Endodermal cell (in vitro differentiated cells): ENCODE measurements at regions not wholly inside any gene's neighbourhood (a gene's known extent, or its start where the extent isn't known, plus 50 kb on each side); places are given as distances from the start of the nearest gene placed in this dataset.

Source experiments
- DNase-seq: peaks from one replicate; pipeline ENCODE4 v3.0.0-alpha.2; 2017
- H3K27ac ChIP-seq: 2 replicates; pipeline ENCODE4 v1.5.1; 2013; ENCODE audit warnings: mild to moderate bottlenecking, low read depth, low read length, moderate library complexity
- H3K27me3 ChIP-seq: 2 replicates; pipeline ENCODE4 v1.6.1; 2013; ENCODE audit warnings: mild to moderate bottlenecking, low read length, moderate library complexity; ENCODE audit not compliant: insufficient read depth, control insufficient read depth, poor library complexity, severe bottlenecking
- H3K36me3 ChIP-seq: 2 replicates; pipeline ENCODE4 v1.7.0; 2013; ENCODE audit warnings: mild to moderate bottlenecking, low read length, moderate library complexity; ENCODE audit not compliant: control insufficient read depth, insufficient read depth
- H3K4me1 ChIP-seq: one replicate; pipeline ENCODE4 v1.7.0; 2013; ENCODE audit warnings: low read length; ENCODE audit not compliant: control insufficient read depth, insufficient read depth
- H3K4me3 ChIP-seq: 2 replicates; pipeline ENCODE4 v1.5.1; 2013; ENCODE audit warnings: mild to moderate bottlenecking, low read length, moderate library complexity
- H3K9ac ChIP-seq: 2 replicates; pipeline ENCODE4 v1.6.1; 2013; ENCODE audit warnings: mild to moderate bottlenecking, low read length, moderate library complexity; ENCODE audit not compliant: poor library complexity, severe bottlenecking; ENCODE audit errors: extremely low read depth
- H3K9me3 ChIP-seq: 2 replicates; pipeline ENCODE4 v1.6.1; 2013; ENCODE audit warnings: mild to moderate bottlenecking, low read length, moderate library complexity; ENCODE audit not compliant: control insufficient read depth
- H3K27ac Mint-ChIP-seq: 2 replicates; pipeline ENCODE4 v1.8.0; 2020; ENCODE audit warnings: mixed read lengths
- H3K27me3 Mint-ChIP-seq: 2 replicates; pipeline ENCODE4 v1.8.0; 2021; ENCODE audit warnings: mild to moderate bottlenecking, mixed read lengths; ENCODE audit not compliant: insufficient read depth
- H3K36me3 Mint-ChIP-seq: 2 replicates; pipeline ENCODE4 v1.8.0; 2020; ENCODE audit warnings: low read depth, mixed read lengths
- H3K4me1 Mint-ChIP-seq: 2 replicates; pipeline ENCODE4 v1.8.0; 2020; ENCODE audit warnings: mixed read lengths
- H3K4me3 Mint-ChIP-seq: 2 replicates; pipeline ENCODE4 v1.8.0; 2020; ENCODE audit warnings: mild to moderate bottlenecking, moderate library complexity, mixed read lengths
- H3K9me3 Mint-ChIP-seq: 2 replicates; pipeline ENCODE4 v1.8.0; 2020; ENCODE audit warnings: mild to moderate bottlenecking, mixed read lengths
- CTCF ChIP-seq: fragments of 200-600 bp; sonication (generic); conservative IDR thresholded peaks from 2 replicates; pipeline ENCODE4 v1.5.0; 2021; ENCODE audit warnings: antibody characterized with exemption, mild to moderate bottlenecking
- WGBS, 2 experiments: methylation state at CpG; one replicate each; pipeline versions ENCODE4 v1.1.5 to v1.1.7; 2013; ENCODE audit warnings: missing lambda C conversion rate in 2 of 2, mixed read lengths in 1 of 2; ENCODE audit not compliant: insufficient coverage in 1 of 2, insufficient read length in 1 of 2; 5-methylcytosine and 5-hydroxymethylcytosine counted together

GRCh38 chr11:122036493-122036892, 79.5 kb downstream of the BLID start:
- no peaks in the 10 kb centered on the region for H3K9me3 ChIP-seq
- no peaks in the 10 kb centered on the region for H3K9me3 Mint-ChIP-seq
- peaks cover 5% of the 10 kb centered on the region for H3K4me1 ChIP-seq
- H3K9ac ChIP-seq = no peak overlapping the region
- no peaks in the 10 kb centered on the region for H3K36me3 ChIP-seq
- H3K4me1 Mint-ChIP-seq = peaks cover 15% of the 10 kb centered on the region
- H3K4me3 ChIP-seq = no peak overlapping the region
- WGBS, 2 experiments = 93 to 100% methylated on average over 3 to 6 of the region's 6 CpGs
- H3K27ac ChIP-seq = no peak overlapping the region
- no peaks in the 10 kb centered on the region for H3K36me3 Mint-ChIP-seq
- H3K27me3 ChIP-seq = peaks cover 6% of the 10 kb centered on the region
- no peak overlapping the region for H3K27ac Mint-ChIP-seq
- H3K4me3 Mint-ChIP-seq = no peak overlapping the region
- DNase-seq = no peak
- no peak for TF ChIP-seq CTCF
- peaks cover 2% of the 10 kb centered on the region for H3K27me3 Mint-ChIP-seq

GRCh38 chr11:122036018-122036417, 80.0 kb downstream of the BLID start:
- Histone ChIP-seq H3K27ac (no peak overlapping the region), H3K4me3 (no peak overlapping the region), H3K9ac (no peak overlapping the region), H3K9me3 (no peaks in the 10 kb centered on the region), H3K4me1 (peaks cover 5% of the 10 kb centered on the region), H3K36me3 (no peaks in the 10 kb centered on the region), H3K27me3 (peaks cover 11% of the 10 kb centered on the region)
- no peaks in the 10 kb centered on the region for H3K9me3 Mint-ChIP-seq
- H3K27ac Mint-ChIP-seq = no peak overlapping the region
- TF ChIP-seq CTCF = no peak
- no peak overlapping the region for H3K4me3 Mint-ChIP-seq
- H3K36me3 Mint-ChIP-seq = no peaks in the 10 kb centered on the region
- H3K27me3 Mint-ChIP-seq = peaks cover 6% of the 10 kb centered on the region
- peaks cover 15% of the 10 kb centered on the region for H3K4me1 Mint-ChIP-seq
- DNase-seq = no peak
- WGBS, 2 experiments = 86% methylated on average over 1 of the region's 1 CpG; no CpG with 5 or more reads in 1 of the 2 experiments

GRCh38 chr11:122033631-122034030, 82.4 kb downstream of the BLID start:
- Mint-ChIP-seq H3K27me3 (peaks cover 22% of the 10 kb centered on the region), H3K27ac (no peak overlapping the region), H3K36me3 (no peaks in the 10 kb centered on the region), H3K4me3 (no peak overlapping the region), H3K4me1 (peaks cover 8% of the 10 kb centered on the region), H3K9me3 (no peaks in the 10 kb centered on the region)
- Histone ChIP-seq H3K4me3 (no peak overlapping the region), H3K27ac (no peak overlapping the region), H3K36me3 (no peaks in the 10 kb centered on the region), H3K9ac (no peak overlapping the region), H3K4me1 (peaks cover 5% of the 10 kb centered on the region), H3K9me3 (peaks cover 9% of the 10 kb centered on the region), H3K27me3 (peaks cover 13% of the 10 kb centered on the region)
- 86 to 92% methylated on average over 2 of the region's 2 CpGs for WGBS, 2 experiments
- no peak for TF ChIP-seq CTCF
- no peak for DNase-seq
